ENCODE measurements at regions not wholly inside any gene's neighbourhood (a gene's known extent, or its start where the extent isn't known, plus 50 kb on each side); places are given as distances from the start of the nearest gene placed in this dataset.
"Not testable (repeated sequence)": the region's sequence is repeated elsewhere in the genome, so short reads cannot be mapped to it uniquely, and the experiment has no call there.

- Histone ChIP-seq H3K9ac (ENCODE audit: low read length) (no peak overlapping the region), H3K27ac (ENCODE audit: low read depth, low read length, poor library complexity, severe bottlenecking) (no peak overlapping the region), H3K79me2 (ENCODE audit: insufficient read depth, low read length) (no peaks in the 10 kb centered on the region), H3K4me3 (ENCODE audit: low read depth, low read length, poor library complexity, severe bottlenecking) (no peak overlapping the region), H3K36me3 (ENCODE audit: insufficient read depth, low read length) (no peaks in the 10 kb centered on the region), H2AFZ (ENCODE audit: low read length) (no peak overlapping the region), H4K20me1 (ENCODE audit: insufficient read depth, low read length) (no peaks in the 10 kb centered on the region), H3K4me1 (ENCODE audit: insufficient read depth, low read length, severe bottlenecking) (no peaks in the 10 kb centered on the region), H3F3A (ENCODE audit: insufficient read depth, low read length) (no peaks in the 10 kb centered on the region), H3K27me3 (ENCODE audit: insufficient read depth, low read length) (no peaks in the 10 kb centered on the region; the same call in 1 of the 2 replicates), H3K9me3 (ENCODE audit: low read length) (no peaks in the 10 kb centered on the region), H3K4me2 (ENCODE audit: low read length) (no peak overlapping the region), H3K9me2 (ENCODE audit: low read depth, low read length) (no peaks in the 10 kb centered on the region)
- no peak for TF ChIP-seq CTCF (IDR thresholded peaks at IDR 0.05; ENCODE audit: low read length)
- TF ChIP-seq EZH2 (IDR thresholded peaks at IDR 0.05; ENCODE audit: borderline replicate concordance, low read length), result no peak
Observed at GRCh38 chr16:13848795-13849194, 71.2 kb upstream of the ERCC4 start.

- not testable (repeated sequence) for H3K4me3 ChIP-seq (ENCODE audit: low read depth, low read length, poor library complexity, severe bottlenecking); H3K36me3 ChIP-seq (ENCODE audit: insufficient read depth, low read length); H3K9ac ChIP-seq (ENCODE audit: low read length); H3K79me2 ChIP-seq (ENCODE audit: insufficient read depth, low read length); H3K4me2 ChIP-seq (ENCODE audit: low read length); H3F3A ChIP-seq (ENCODE audit: insufficient read depth, low read length); H3K27ac ChIP-seq (ENCODE audit: low read depth, low read length, poor library complexity, severe bottlenecking); H2AFZ ChIP-seq (ENCODE audit: low read length); H3K9me3 ChIP-seq (ENCODE audit: low read length); H3K4me1 ChIP-seq (ENCODE audit: insufficient read depth, low read length, severe bottlenecking); H3K9me2 ChIP-seq (ENCODE audit: low read depth, low read length); H3K27me3 ChIP-seq (ENCODE audit: insufficient read depth, low read length); H4K20me1 ChIP-seq (ENCODE audit: insufficient read depth, low read length)
Observed at GRCh38 chr16:13850173-13850572, 69.8 kb upstream of the ERCC4 start.

- Histone ChIP-seq H4K20me1 (ENCODE audit: insufficient read depth, low read length) (no peaks in the 10 kb centered on the region), H3K9me3 (ENCODE audit: low read length) (no peaks in the 10 kb centered on the region), H3K9me2 (ENCODE audit: low read depth, low read length) (no peaks in the 10 kb centered on the region), H3K79me2 (ENCODE audit: insufficient read depth, low read length) (no peaks in the 10 kb centered on the region), H2AFZ (ENCODE audit: low read length) (no peak overlapping the region), H3K36me3 (ENCODE audit: insufficient read depth, low read length) (no peaks in the 10 kb centered on the region), H3K4me3 (ENCODE audit: low read depth, low read length, poor library complexity, severe bottlenecking) (no peak overlapping the region), H3K4me2 (ENCODE audit: low read length) (no peak overlapping the region), H3K9ac (ENCODE audit: low read length) (no peak overlapping the region), H3F3A (ENCODE audit: insufficient read depth, low read length) (no peaks in the 10 kb centered on the region), H3K27ac (ENCODE audit: low read depth, low read length, poor library complexity, severe bottlenecking) (no peak overlapping the region), H3K27me3 (ENCODE audit: insufficient read depth, low read length) (no peaks in the 10 kb centered on the region), H3K4me1 (ENCODE audit: insufficient read depth, low read length, severe bottlenecking) (no peaks in the 10 kb centered on the region)
- TF ChIP-seq CTCF (IDR thresholded peaks at IDR 0.05; ENCODE audit: low read length), result no peak
- no peak for TF ChIP-seq EZH2 (IDR thresholded peaks at IDR 0.05; ENCODE audit: borderline replicate concordance, low read length)
Observed at GRCh38 chr16:13852827-13853226, 67.1 kb upstream of the ERCC4 start.

GRCh38 chr16:13856398-13856797 is 63.6 kb upstream of the ERCC4 start:
- no peak overlapping the region for H3K9ac ChIP-seq (ENCODE audit: low read length)
- H2AFZ ChIP-seq (ENCODE audit: low read length), result no peak overlapping the region
- TF ChIP-seq EZH2 (IDR thresholded peaks at IDR 0.05; ENCODE audit: borderline replicate concordance, low read length), result no peak
- TF ChIP-seq CTCF (IDR thresholded peaks at IDR 0.05; ENCODE audit: low read length), result no peak
- no peak overlapping the region for H3K27ac ChIP-seq (ENCODE audit: low read depth, low read length, poor library complexity, severe bottlenecking)
- no peaks in the 10 kb centered on the region for H3K4me1 ChIP-seq (ENCODE audit: insufficient read depth, low read length, severe bottlenecking)
- no peak overlapping the region for H3K4me3 ChIP-seq (ENCODE audit: low read depth, low read length, poor library complexity, severe bottlenecking)
- H3K36me3 ChIP-seq (ENCODE audit: insufficient read depth, low read length), result no peaks in the 10 kb centered on the region
- no peak overlapping the region for H3K4me2 ChIP-seq (ENCODE audit: low read length)
- H3K27me3 ChIP-seq (ENCODE audit: insufficient read depth, low read length), result no peaks in the 10 kb centered on the region
- no peaks in the 10 kb centered on the region for H3K9me3 ChIP-seq (ENCODE audit: low read length)
- H3K9me2 ChIP-seq (ENCODE audit: low read depth, low read length), result no peaks in the 10 kb centered on the region
- no peaks in the 10 kb centered on the region for H3F3A ChIP-seq (ENCODE audit: insufficient read depth, low read length)
- no peaks in the 10 kb centered on the region for H4K20me1 ChIP-seq (ENCODE audit: insufficient read depth, low read length)
- H3K79me2 ChIP-seq (ENCODE audit: insufficient read depth, low read length), result no peaks in the 10 kb centered on the region
